ENCODE measurements at regions not wholly inside any gene's neighbourhood (a gene's known extent, or its start where the extent isn't known, plus 50 kb on each side); places are given as distances from the start of the nearest gene placed in this dataset.
"Not testable (repeated sequence)": the region's sequence is repeated elsewhere in the genome, so short reads cannot be mapped to it uniquely, and the experiment has no call there.

DNA sequence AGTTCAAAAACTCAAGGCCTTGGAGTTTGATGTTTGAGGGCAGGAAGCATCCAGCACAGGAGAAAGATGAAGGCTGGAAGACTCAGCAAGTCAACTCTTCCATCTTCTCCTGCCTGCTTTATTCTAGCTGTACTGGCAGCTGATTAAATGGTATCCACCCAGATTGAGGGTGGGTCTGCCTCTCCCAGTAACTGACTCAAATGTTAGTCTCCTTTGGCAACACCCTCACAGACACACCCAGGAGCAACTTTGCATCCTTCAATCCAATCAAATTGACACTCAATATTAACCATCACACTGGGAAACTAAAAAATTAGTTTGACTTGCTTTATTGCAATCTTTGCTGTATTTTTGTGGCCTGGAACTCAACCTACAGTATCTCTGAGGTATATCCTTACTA lies 230.5 kb upstream of the TARS1 start:
- not testable (repeated sequence) for DNase-seq (ENCODE audit: low read depth)

DNA sequence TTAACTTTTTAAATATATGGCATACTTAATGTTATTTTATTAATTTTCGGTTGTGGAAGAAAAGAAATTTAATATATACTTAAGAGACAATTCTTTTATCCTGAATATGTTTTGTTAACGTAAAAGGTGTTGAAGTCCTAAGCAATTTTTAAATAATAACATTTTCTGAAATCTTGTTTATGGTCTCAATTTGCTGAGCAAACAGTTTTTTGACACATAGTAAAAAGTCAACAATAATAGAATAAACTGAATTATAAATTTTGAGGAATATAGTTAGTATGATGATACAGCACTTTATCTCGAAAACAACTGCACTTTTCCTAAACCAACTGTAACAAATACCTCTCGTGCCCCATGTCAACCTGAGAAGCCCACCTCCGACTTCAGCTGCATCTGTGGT lies 229.8 kb upstream of the TARS1 start:
- no peak for DNase-seq (ENCODE audit: low read depth)

GRCh38 chr5:33212439-33212838 lies 228.3 kb upstream of the TARS1 start:
- DNase-seq (ENCODE audit: low read depth): no peak

DNA sequence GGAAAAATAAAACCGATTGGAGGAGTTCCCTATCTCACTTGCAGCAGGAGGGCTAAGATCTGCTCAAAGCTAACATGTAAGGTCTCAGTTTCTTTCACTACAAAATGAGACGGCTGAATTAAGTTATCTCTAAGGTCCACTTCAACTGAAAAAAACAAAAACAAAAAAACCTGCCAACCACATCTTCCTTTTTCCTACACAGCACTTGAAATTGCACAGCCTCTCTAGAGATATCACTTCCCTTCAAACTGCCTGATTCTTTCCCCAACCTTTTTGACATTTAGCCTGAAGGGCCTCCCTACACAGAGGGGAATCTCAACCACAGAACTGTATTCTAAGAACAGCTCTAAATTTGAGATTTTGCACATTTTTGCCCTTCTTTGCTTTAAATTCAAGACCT lies 227.9 kb upstream of the TARS1 start:
- no peak for DNase-seq (ENCODE audit: low read depth)

DNA sequence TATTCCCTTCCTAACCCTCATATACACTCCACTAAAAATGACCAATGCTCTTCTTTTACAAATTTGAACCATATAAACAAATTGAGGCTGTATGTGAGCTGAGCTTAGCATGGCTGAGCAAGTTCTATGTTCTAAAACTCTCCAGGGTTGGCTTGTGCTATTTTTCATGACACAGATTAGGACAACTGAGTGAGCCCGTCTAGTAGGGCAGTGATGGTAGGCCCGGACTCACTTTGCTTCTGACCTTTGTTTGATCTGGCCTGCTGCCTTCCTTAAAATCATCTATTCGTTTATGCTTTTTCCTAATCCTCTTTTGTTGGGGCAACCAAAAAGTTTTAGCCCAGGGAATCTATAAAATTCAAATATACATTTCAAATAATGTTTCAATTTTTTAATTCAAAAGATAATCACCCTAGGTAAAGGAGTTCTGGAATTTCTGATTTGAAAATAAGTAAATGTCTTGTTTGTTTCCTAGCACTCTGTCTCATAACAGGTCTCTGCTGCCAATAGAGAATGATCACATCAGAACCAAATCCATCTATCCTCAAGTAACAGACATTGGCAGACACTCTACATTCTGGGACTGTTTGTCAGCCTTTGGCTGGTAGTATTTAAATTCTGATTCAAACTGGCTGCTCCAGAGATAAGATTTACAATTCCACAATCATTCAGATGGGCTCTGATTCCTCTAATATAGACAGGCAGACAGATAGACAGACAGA lies 217.0 kb upstream of the TARS1 start:
- no peak for DNase-seq (ENCODE audit: low read depth)

DNA sequence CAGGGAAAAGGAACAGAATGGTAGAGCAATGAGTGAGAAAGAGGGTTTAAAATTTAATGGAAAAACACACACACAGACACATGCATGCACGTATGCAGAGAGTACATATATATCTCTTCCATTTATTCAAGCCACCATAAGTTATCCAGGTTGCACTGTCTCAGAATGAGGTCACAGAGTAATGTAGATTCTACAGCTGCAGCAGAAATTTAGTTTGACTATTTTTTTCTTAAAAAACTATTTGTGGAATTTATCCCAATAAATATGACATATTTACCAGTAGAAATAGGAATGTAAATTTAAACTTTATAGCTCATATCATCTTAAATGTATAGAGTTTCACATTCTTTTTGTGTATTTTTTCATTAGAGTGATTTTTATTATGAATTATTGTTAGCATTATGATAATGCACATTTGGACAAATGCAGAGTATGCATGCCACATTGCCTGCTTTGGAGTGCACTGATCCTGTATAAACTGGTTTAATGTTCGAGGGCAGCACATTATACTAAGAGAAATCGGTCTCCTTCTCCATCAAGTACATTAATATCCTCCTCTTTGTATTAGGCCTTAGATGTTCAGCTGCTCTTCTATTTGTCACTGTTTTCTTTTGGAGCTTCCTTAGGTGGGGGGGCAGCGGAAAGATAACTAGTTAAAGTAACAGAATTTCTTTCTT lies 216.3 kb upstream of the TARS1 start:
- no peak for DNase-seq (ENCODE audit: low read depth)

DNA sequence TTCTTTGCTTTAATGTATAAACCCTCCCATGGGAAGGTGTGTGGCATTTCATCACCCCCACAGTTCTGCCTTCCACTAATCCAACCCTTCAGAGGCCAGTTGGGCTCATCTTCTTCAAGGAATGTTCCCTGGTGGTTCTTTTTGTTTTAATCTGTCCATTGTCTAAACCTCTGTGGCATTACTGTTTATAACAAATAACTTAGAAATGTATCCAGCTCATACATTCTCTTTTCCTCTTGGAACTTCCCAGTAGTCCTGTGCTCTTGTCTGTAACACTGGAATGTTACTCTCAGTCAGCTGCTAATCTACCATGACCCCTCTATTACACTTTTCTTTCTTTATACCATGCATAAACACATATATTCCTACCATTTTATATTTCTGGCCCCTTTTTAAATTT lies 213.5 kb upstream of the TARS1 start:
- DNase-seq (ENCODE audit: low read depth): no peak

- DNase-seq (ENCODE audit: low read depth): no peak
Measured at GRCh38 chr5:33227746-33228145, 213.0 kb upstream of the TARS1 start.

- DNase-seq (ENCODE audit: low read depth): no peak
Measured at GRCh38 chr5:33228149-33228548, 212.6 kb upstream of the TARS1 start.

- DNase-seq (ENCODE audit: low read depth): no peak
Measured at GRCh38 chr5:33229216-33229615, 211.5 kb upstream of the TARS1 start.

GRCh38 chr5:33230467-33231078 lies 210.2 kb upstream of the TARS1 start:
- DNase-seq (ENCODE audit: low read depth): no peak

- DNase-seq (ENCODE audit: low read depth): no peak
Measured at GRCh38 chr5:33231214-33231710, 209.5 kb upstream of the TARS1 start.

- no peak for DNase-seq (ENCODE audit: low read depth)
Measured at GRCh38 chr5:33231935-33232334, 208.8 kb upstream of the TARS1 start.

GRCh38 chr5:33232731-33233505 lies 207.8 kb upstream of the TARS1 start:
- DNase-seq (ENCODE audit: low read depth): no peak

- no peak for DNase-seq (ENCODE audit: low read depth)
Measured at GRCh38 chr5:33235304-33235703, 205.5 kb upstream of the TARS1 start.

- DNase-seq (ENCODE audit: low read depth): no peak
Measured at GRCh38 chr5:33235824-33236223, 204.9 kb upstream of the TARS1 start.

DNA sequence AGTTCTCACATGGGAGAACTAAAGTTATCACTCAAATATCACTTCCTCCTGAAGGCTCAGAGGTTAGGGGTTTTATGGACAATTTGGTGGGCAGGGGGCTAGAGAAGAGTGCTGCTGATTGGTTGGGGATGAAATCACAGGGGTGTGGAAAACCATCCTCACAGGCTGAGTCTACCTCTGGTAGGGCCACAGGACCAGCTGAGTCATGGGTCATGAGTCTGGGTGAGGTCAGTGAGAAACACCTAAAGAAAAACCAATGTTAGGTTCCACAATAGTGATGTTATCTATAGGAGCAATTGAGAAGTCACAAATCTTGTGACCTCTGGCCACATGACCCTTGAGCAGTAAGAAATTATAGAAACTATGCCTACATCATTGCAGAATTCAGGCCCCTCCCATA lies 203.3 kb upstream of the TARS1 start:
- no peak for DNase-seq (ENCODE audit: low read depth)

DNA sequence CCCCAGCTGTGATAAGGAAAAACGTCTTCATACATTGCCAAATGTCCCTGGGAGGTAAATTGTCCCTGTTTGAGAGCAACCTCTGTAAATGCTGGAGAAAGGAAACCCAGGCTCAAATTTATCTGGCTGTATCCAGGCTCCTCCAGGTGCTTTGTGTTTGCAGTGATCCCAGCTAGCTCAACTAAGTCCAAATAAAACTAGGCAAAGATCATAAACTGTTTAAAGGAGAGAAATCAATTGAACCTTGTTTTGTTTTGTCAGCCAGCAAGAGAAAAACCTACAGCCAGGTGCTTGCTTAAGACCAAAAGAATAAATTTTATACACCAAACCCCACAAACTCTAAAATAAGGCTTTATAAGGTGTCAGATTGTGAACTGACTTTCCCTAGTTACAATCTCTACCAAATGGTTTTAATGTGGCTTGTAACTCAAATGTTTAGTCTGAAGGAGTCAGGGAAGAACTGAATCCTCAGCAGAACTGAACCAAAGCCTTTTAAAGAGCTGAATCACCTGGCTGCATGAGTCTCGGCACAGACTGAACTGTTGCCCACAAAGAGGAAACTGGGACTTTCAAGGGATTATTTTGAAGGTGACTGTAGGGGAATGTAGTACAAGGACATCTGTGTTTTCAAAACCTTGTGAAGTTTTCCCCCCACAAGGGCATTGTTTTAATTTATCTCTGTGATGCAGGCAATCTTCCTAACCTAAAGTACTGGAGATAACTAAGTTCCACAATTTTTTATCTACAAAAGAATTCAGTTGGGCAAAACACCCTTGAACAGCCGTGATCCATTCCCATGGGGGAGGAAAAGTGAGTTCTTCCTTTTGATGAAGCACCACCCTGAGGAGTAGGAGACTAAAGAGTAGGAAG lies 201.7 kb upstream of the TARS1 start:
- DNase-seq (ENCODE audit: low read depth): no peak

GRCh38 chr5:33240558-33240957 lies 200.2 kb upstream of the TARS1 start:
- DNase-seq (ENCODE audit: low read depth): no peak

- DNase-seq (ENCODE audit: low read depth): no peak
Measured at GRCh38 chr5:33241802-33242201, 199.0 kb upstream of the TARS1 start.

DNA sequence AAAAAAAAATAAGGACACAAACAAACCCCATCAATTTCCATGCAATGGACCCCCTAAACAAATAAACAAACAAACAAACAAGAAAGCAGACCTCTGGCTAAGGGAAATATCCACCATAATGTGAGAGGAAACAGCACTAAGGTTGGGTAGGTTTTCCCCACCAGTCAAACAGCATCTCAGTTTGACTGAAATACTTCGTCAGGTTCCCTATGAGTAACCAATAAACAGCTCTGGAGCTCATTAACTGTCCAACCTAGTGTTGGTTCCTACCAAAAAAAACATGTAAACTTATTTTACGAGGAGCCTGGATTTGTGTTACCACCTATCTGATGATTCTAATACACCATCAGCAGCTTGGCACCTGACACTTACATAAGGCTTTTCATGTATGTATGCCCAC lies 198.5 kb upstream of the TARS1 start:
- DNase-seq (ENCODE audit: low read depth): no peak

Measured in forelimb muscle (tissue), 1 donor.